Neural cell (in vitro differentiated cells): ENCODE measurements at regions not wholly inside any gene's neighbourhood (a gene's known extent, or its start where the extent isn't known, plus 50 kb on each side); places are given as distances from the start of the nearest gene placed in this dataset.

Experiments
- EP300 ChIP-seq: fragments of 450-650 bp; conservative IDR thresholded peaks from 2 replicates; pipeline ENCODE4 v1.6.1; 2014; ENCODE audit warnings: antibody characterized with exemption, mild to moderate bottlenecking, moderate library complexity; ENCODE audit not compliant: poor library complexity, severe bottlenecking
- POLR2AphosphoS5 ChIP-seq: IDR thresholded peaks from 2 replicates; pipeline ENCODE4 v1.6.1; 2012
- RAD21 ChIP-seq: fragments of 450-650 bp; conservative IDR thresholded peaks from 2 replicates; pipeline ENCODE4 v1.6.1; 2014; ENCODE audit warnings: antibody characterized with exemption, mild to moderate bottlenecking, moderate library complexity
- TF ChIP-seq, protein P1 (sequence below): fragments of 450-650 bp; IDR thresholded peaks from 2 replicates; pipeline ENCODE4 v1.5.1; 2014; ENCODE audit warnings: antibody characterized with exemption, mild to moderate bottlenecking, moderate library complexity; ENCODE audit not compliant: poor library complexity, severe bottlenecking
- TF ChIP-seq, protein P2 (sequence below): IDR thresholded peaks from 2 replicates; pipeline ENCODE4 v1.6.1; 2012; ENCODE audit warnings: borderline replicate concordance

DNA sequence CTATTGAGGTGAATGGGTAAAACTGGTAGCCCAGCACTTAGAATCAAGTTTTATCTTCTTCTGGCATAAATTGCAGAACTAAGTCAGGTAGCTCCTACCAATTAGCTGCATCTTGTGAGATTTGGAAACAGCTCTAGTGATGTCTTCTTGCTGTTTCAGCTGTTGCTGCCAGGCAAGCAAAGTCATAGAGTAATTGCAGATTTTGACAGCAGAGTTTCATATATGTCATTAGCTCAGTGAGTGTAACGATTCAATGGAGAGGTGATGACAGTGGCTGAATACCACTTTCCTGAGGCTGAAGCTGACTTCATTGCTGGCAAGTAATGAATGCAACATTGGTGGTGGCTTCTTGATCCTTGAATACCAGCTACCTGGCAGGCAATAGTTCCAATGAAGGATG is 1109.7 kb upstream of the CDH18 start:
- TF ChIP-seq, protein P1, sequence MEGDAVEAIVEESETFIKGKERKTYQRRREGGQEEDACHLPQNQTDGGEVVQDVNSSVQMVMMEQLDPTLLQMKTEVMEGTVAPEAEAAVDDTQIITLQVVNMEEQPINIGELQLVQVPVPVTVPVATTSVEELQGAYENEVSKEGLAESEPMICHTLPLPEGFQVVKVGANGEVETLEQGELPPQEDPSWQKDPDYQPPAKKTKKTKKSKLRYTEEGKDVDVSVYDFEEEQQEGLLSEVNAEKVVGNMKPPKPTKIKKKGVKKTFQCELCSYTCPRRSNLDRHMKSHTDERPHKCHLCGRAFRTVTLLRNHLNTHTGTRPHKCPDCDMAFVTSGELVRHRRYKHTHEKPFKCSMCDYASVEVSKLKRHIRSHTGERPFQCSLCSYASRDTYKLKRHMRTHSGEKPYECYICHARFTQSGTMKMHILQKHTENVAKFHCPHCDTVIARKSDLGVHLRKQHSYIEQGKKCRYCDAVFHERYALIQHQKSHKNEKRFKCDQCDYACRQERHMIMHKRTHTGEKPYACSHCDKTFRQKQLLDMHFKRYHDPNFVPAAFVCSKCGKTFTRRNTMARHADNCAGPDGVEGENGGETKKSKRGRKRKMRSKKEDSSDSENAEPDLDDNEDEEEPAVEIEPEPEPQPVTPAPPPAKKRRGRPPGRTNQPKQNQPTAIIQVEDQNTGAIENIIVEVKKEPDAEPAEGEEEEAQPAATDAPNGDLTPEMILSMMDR, result no peak
- TF ChIP-seq, protein P2, sequence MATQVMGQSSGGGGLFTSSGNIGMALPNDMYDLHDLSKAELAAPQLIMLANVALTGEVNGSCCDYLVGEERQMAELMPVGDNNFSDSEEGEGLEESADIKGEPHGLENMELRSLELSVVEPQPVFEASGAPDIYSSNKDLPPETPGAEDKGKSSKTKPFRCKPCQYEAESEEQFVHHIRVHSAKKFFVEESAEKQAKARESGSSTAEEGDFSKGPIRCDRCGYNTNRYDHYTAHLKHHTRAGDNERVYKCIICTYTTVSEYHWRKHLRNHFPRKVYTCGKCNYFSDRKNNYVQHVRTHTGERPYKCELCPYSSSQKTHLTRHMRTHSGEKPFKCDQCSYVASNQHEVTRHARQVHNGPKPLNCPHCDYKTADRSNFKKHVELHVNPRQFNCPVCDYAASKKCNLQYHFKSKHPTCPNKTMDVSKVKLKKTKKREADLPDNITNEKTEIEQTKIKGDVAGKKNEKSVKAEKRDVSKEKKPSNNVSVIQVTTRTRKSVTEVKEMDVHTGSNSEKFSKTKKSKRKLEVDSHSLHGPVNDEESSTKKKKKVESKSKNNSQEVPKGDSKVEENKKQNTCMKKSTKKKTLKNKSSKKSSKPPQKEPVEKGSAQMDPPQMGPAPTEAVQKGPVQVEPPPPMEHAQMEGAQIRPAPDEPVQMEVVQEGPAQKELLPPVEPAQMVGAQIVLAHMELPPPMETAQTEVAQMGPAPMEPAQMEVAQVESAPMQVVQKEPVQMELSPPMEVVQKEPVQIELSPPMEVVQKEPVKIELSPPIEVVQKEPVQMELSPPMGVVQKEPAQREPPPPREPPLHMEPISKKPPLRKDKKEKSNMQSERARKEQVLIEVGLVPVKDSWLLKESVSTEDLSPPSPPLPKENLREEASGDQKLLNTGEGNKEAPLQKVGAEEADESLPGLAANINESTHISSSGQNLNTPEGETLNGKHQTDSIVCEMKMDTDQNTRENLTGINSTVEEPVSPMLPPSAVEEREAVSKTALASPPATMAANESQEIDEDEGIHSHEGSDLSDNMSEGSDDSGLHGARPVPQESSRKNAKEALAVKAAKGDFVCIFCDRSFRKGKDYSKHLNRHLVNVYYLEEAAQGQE, result no peak
- peak; percentile 94 for TF ChIP-seq EP300
- TF ChIP-seq POLR2AphosphoS5, result peak; percentile 89
- TF ChIP-seq RAD21, result peak; percentile 35
